ELF-1 (cell line): ENCODE measurements at regions not wholly inside any gene's neighbourhood (a gene's known extent, or its start where the extent isn't known, plus 50 kb on each side); places are given as distances from the start of the nearest gene placed in this dataset.
"Not testable (repeated sequence)": the region's sequence is repeated elsewhere in the genome, so short reads cannot be mapped to it uniquely, and the experiment has no call there.

Source experiments
- DNase-seq: peaks from one replicate; pipeline ENCODE4 v3.0.0-alpha.2; 2016; ENCODE audit warnings: low read depth, low spot score

- no peak for DNase-seq
These were observed 568.8 kb upstream of the C16orf82 start for GRCh38 chr16:26497896-26498295.

GRCh38 chr16:26500326-26500725 is 566.4 kb upstream of the C16orf82 start:
- no peak for DNase-seq

DNA sequence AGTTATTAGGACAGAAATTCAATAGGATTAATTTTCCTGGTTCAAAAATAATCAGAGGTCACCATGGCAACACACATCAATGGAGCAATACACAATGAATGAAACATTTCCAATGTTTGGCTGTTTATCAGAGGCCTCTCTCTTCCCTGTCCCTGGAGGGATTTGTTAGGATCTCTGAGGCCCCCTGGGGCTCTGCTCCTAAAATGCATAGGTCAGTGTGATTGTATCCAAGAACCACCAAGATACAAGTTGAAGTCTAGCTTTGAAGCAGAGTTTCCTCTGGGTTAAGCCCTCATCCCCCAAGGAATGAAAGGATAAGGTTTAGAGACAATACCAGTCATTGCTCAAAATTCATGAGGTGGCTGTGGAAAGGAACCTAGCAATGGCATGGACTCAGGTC is 561.2 kb upstream of the C16orf82 start:
- DNase-seq, result no peak

GRCh38 chr16:26508946-26509345 is 557.8 kb upstream of the C16orf82 start:
- not testable (repeated sequence) for DNase-seq

- no peak for DNase-seq
These were observed 555.8 kb upstream of the C16orf82 start for GRCh38 chr16:26510924-26511323.

DNA sequence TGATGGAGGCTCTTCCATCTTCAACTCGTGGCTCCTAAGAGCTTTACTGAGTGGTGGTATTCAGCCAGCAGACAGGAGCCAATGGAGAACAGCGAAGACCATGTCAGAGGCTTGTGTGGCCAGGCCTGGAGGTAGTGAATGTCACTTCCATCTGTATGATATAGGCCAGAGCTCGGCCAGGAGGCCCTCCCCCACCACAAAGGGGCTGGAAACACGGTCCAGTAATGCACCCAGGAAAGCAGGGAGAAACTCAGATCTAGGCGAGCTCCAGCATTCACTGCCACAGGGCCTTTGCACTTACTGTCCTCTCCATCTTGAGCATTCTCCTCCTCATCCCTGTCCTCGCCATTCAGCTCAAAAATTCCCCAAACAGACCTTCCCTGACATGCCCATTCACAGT is 555.3 kb upstream of the C16orf82 start:
- peak; percentile 15 for DNase-seq

DNA sequence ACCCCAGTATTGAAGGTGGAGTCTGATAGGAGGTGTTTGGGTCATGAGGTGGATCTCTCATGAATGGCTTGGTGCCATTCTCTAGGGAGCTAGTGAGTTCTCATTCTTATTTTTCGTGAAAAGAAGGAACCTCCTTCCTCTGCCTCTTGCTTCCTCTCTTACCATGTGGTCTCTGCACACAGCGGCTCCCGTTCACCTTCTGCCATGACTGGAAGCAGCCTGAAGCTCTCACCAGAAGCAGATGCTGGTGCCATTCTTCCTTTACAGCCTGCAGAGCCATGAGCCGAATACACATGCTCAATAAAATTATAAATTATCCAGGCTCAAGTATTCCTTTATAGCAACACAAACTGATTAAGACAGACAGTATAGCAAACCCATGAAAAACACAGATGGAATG is 545.1 kb upstream of the C16orf82 start:
- no peak for DNase-seq

GRCh38 chr16:26524281-26524680 is 542.4 kb upstream of the C16orf82 start:
- DNase-seq, result no peak

DNA sequence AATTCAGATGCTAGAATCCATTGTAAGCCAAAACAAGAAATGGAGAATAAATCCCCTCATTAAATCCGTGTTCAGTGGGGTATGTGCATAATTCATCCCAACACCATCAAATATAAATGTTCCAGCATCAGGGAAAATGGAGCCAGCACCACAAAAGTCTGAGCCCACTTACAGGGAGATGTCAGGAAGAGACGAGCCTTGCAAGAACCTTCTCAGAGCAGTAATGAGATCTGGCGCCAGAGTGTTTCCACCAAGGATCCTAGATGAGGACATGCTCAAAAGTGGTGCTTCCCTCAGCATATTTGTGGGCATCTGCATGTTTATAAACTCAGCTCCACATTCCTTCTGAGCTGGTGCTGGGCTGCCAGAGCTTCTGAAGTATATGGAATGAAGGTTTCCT is 541.9 kb upstream of the C16orf82 start:
- DNase-seq, result no peak

- no peak for DNase-seq
These were observed 540.9 kb upstream of the C16orf82 start for GRCh38 chr16:26525856-26526255.

- no peak for DNase-seq
These were observed 540.1 kb upstream of the C16orf82 start for GRCh38 chr16:26526633-26527032.

DNA sequence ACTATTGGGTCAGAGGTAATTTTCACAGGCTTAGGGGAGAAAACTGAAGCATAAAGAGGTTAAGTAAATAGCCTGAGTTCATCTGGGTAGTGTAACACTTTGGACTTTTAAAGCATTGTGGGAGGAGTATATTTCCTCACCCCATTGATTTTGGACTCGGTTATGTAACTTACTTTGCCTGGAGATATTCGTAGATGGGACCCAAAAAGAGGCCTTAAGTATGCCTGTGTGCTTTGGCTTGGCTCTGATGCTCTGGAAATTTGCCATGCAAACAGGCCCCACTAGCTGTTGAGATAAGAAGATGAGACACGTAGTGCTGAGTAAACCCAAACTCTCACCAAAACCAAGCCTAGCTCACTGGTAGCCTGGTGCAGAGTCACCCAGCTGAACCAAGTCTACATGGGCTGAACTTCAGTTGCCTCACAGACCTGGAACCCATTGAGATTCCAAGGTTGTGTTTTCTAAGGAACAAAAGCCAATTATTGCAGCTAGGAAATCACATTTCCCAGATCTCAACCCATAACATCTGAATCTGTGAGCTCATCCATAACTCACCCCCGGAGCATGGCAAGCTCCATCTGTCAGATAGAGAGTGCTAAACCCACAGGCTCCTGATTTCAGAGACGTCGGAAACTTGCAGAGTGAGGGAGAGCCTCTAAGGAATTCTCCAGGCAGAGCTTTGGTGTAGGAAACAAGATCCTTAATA is 536.0 kb upstream of the C16orf82 start:
- no peak for DNase-seq

DNA sequence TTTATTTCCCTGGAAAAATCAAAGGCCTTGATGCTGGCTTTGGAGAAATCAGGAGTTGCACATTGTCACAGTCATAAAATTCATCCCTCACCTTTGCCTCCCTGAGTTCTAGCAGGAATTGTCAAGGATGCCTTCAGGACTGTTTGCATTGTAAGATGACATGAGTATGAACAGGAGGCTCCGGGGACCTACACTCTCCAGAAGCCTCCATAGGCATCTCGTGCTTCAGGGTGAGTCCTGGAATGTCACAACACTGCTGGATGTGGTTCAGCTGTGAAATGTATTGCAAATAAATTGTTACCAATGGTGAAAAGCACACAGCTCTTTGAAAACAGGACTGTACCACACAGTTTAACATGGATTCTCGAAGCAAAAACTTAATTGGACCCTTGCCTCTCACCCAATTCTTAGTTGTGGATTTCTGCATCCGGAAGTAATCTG is 535.4 kb upstream of the C16orf82 start:
- DNase-seq, result no peak

- DNase-seq, result no peak
These were observed 534.3 kb upstream of the C16orf82 start for GRCh38 chr16:26532456-26532855.

DNA sequence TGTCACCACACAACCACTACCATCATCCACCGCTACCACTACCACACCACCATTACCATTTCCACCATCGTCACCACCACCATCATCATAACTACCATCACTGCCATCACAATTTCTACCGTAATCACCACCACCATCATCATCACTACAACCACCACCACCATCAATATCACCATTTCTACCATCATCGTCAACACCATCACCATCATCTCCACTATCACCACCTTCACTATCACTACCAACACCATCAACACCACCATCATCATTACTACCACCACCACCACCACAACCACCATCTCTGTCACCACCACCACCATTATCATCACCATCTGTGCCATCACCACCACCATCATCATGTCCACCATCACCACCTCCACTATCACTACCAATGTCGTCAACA is 524.5 kb upstream of the C16orf82 start:
- DNase-seq, result no peak

GRCh38 chr16:26546573-26546972 is 520.2 kb upstream of the C16orf82 start:
- DNase-seq, result no peak

GRCh38 chr16:26547681-26548080 is 519.0 kb upstream of the C16orf82 start:
- DNase-seq, result no peak

- no peak for DNase-seq
These were observed 516.6 kb upstream of the C16orf82 start for GRCh38 chr16:26550111-26550610.

DNA sequence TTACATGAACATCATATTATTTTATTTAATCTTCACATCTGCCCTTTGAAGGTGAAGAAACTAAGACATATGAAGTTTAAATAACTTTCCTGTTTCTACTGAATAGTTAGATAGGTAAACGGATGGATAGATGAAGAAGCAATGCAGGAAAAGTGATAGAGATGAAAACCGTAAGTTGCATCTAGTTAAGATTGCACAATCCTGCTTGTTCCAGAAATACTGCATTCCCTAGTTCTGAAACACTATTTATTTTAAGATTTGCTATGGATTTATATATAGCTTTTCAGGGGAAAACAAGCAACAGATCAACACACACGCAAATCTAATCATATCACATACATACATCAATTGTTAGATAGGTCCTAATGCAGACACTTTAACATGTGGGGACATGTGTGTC is 512.7 kb upstream of the C16orf82 start:
- DNase-seq, result no peak

GRCh38 chr16:26561303-26561702 is 505.4 kb upstream of the C16orf82 start:
- no peak for DNase-seq

- no peak for DNase-seq
These were observed 503.7 kb upstream of the C16orf82 start for GRCh38 chr16:26563018-26563417.

GRCh38 chr16:26567356-26567755 is 499.4 kb upstream of the C16orf82 start:
- no peak for DNase-seq

DNA sequence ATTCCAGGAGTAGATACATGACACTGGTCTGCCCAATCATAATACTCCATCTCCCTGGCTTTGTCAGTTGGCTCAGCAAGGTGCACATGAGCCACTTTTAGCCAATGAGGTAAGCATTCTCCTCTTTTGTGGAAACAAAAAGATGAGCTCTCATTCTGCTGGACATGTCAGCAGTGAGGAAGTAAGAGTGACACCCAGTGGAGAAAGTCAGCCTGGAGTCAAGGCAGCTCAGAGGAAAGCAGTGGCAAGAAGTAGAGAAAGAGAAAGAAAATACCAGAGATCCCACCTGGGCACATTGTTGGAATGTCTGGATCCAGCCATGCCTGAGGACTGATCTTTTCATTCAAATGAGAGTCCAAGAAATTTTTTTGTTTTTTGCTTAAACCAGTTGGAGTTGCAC is 496.9 kb upstream of the C16orf82 start:
- peak; percentile 65 for DNase-seq

DNA sequence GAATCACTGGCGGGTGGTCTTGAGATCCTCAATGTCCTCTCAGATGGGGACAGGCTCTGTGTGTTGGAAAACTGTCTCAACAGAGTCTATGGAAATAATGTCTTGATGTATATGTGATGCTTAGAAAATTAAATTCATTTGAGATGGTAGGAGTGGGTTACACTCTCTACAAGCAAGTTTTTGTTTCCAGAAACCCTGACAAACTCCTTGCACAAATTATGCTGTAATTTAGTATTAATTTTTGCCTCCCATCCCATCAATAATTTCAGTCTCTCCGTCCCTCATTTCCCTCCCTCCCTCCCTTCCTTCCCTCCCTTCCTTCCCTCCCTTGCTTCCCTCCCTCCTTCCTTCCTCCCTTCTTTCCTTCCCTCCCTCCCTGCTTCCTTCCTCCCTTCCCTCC is 488.0 kb upstream of the C16orf82 start:
- no peak for DNase-seq
